ENCODE measurements at regions not wholly inside any gene's neighbourhood (a gene's known extent, or its start where the extent isn't known, plus 50 kb on each side); places are given as distances from the start of the nearest gene placed in this dataset.
A peak's percentile ranks its signal among the peaks of the same experiment; 100 is the strongest.

DNA sequence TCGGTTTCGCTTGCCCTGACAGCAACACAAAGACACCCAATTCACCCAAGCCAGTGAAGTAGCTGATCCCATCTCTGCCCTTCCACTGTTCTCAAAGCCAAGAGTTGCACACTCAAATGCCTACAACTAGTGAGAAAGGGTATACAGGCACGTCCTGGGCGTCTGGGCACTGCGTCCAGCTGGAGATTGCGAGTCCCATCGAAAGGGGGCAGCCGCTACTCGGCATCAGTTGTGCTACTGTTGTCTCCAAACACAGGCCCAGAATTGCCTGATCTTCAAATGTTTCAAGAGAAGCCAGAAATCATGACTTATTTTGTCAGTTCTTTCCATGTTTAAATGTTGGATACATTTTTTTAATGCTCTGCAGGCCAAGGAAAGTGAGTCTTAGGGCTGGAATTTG lies 487.8 kb downstream of the BCOR start:
- Mint-ChIP-seq H3K36me3 (ENCODE audit: insufficient read depth in 1 of 3, low read depth in 3 of 3) (peaks cover 2 to 11% (median 9%) of the 10 kb centered on the region in 3 experiments; a peak in 4 of 7 replicates), H3K4me3 (no peak overlapping the region), H3K9me3 (peaks cover 72 to 79% of the 10 kb centered on the region in 2 experiments), H3K27me3 (ENCODE audit: low read depth) (peaks cover 26% of the 10 kb centered on the region), H3K4me1 (peaks cover 38 to 49% of the 10 kb centered on the region in 2 experiments), H3K27ac (no peak overlapping the region)
- Histone ChIP-seq H2BK5ac (ENCODE audit: insufficient read length, low read length) (no peak overlapping the region), H2AFZ (ENCODE audit: low read length) (no peak overlapping the region), H3K79me2 (ENCODE audit: insufficient read depth, low read length) (no peaks in the 10 kb centered on the region), H3K27ac (ENCODE audit: insufficient read length, low read depth, low read length) (no peak overlapping the region), H3K23ac (ENCODE audit: insufficient read length, low read depth, low read length) (no peak overlapping the region), H4K20me1 (ENCODE audit: control insufficient read depth, insufficient read depth, insufficient read length) (no peaks in the 10 kb centered on the region), H2AK5ac (ENCODE audit: insufficient read length, low read length) (no peak overlapping the region), H3K4me2 (ENCODE audit: insufficient read depth, insufficient read length, low read length) (no peak overlapping the region), H3T11ph (ENCODE audit: low read length) (no peak overlapping the region), H3K18ac (ENCODE audit: insufficient read length, low read depth, low read length) (no peak overlapping the region), H3K56ac (ENCODE audit: insufficient read length, low read depth, low read length) (no peak overlapping the region), H3K9me3 (ENCODE audit: control insufficient read depth, low read depth, low read length) (no peaks in the 10 kb centered on the region), H3K79me1 (ENCODE audit: insufficient read depth, low read depth, low read length, poor library complexity, severe bottlenecking) (no peaks in the 10 kb centered on the region), H3K4ac (ENCODE audit: low read depth, low read length) (no peak overlapping the region), H4K91ac (ENCODE audit: insufficient read length, low read depth, low read length) (no peak overlapping the region), H2BK15ac (ENCODE audit: low read depth, low read length) (no peak overlapping the region), H3K14ac (ENCODE audit: insufficient read depth, low read length) (no peak overlapping the region), H2BK20ac (ENCODE audit: low read depth, low read length, poor library complexity, severe bottlenecking) (no peak overlapping the region), H3K23me2 (ENCODE audit: insufficient read length, low read depth, low read length, poor library complexity, severe bottlenecking) (peaks cover 3% of the 10 kb centered on the region), H4K8ac (replicated peaks; ENCODE audit: insufficient read length, low read depth, low read length) (no peak overlapping the region), H2BK120ac (ENCODE audit: low read depth, low read length, poor library complexity, severe bottlenecking) (peak overlapping the region; percentile 72), H2BK12ac (ENCODE audit: insufficient read length, low read depth, low read length) (no peak overlapping the region), H3K4me1 (ENCODE audit: insufficient read depth, low read length) (peaks cover 6% of the 10 kb centered on the region; the same call in 1 of the 2 replicates), H4K5ac (ENCODE audit: insufficient read length, low read depth, low read length) (no peak overlapping the region), H3K9ac (ENCODE audit: extremely low read depth, insufficient read length, low read length) (no peak overlapping the region), H3K27me3 (ENCODE audit: insufficient read depth, low read length) (no peaks in the 10 kb centered on the region; the same call in 1 of the 2 replicates)
- WGBS (ENCODE audit: extremely low coverage, insufficient read length, low lambda C conversion rate) = no CpG with 5 or more reads among the region's 9 CpGs
- no peak for TF ChIP-seq CTCF (conservative IDR thresholded peaks at IDR 0.05)
- no peak for DNase-seq

Measured in H9 (cell line).